ENCODE measurements at regions not wholly inside any gene's neighbourhood (a gene's known extent, or its start where the extent isn't known, plus 50 kb on each side); places are given as distances from the start of the nearest gene placed in this dataset.

DNA sequence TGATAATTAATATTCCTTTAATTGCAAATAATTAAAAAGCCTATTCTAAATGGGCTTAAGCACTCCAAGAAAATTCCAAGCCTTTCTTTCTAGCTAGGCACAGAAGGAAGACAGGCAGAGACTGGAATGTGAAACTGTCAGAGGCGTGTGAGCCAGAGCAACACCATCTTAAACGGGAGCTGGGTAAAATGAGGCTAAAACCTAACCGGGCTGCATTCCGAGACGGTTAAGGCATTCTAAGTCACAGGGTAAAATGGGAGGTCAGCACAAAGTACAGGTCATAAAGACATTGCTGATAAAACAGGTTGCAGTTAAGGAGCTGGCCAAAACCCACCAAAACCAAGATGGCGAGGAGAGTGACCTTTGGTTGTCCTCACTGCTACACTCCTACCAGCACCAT is 300.4 kb downstream of the SLITRK6 start:
- CTCF ChIA-PET = no interaction called here
- TF ChIP-seq, protein P1, sequence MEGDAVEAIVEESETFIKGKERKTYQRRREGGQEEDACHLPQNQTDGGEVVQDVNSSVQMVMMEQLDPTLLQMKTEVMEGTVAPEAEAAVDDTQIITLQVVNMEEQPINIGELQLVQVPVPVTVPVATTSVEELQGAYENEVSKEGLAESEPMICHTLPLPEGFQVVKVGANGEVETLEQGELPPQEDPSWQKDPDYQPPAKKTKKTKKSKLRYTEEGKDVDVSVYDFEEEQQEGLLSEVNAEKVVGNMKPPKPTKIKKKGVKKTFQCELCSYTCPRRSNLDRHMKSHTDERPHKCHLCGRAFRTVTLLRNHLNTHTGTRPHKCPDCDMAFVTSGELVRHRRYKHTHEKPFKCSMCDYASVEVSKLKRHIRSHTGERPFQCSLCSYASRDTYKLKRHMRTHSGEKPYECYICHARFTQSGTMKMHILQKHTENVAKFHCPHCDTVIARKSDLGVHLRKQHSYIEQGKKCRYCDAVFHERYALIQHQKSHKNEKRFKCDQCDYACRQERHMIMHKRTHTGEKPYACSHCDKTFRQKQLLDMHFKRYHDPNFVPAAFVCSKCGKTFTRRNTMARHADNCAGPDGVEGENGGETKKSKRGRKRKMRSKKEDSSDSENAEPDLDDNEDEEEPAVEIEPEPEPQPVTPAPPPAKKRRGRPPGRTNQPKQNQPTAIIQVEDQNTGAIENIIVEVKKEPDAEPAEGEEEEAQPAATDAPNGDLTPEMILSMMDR (IDR thresholded peaks at IDR 0.05; ENCODE audit: control extremely low read depth, extremely low read depth, low read depth, missing control alignments) = no peak
- POLR2A ChIA-PET = no interaction called here

DNA sequence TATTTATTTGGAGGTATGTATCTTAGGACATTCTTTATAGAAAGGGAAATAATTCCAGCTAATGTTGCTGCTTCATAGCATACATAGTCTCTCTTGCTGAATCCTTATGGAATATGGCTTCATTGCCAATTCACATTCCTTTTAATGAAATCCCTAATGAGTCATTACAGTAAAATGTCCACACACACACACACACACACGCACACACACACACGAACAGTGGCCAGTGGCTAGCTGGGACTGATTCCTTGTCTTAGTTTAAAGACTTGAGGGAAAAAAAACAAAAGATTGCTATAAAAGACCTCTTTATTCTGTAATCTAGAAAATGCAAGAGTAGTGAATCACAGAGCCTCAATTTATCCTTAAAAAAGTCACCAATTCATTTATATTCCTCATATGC is 301.6 kb downstream of the SLITRK6 start:
- TF ChIP-seq, protein P1 (IDR thresholded peaks at IDR 0.05; ENCODE audit: control extremely low read depth, extremely low read depth, low read depth, missing control alignments) = no peak
- POLR2A ChIA-PET = no interaction called here
- CTCF ChIA-PET = no interaction called here
- DNase-seq (ENCODE audit: extremely low spot score) = no peak

More for the DNA sequence above, 300.4 kb downstream of the SLITRK6 start:
- no peak for DNase-seq (ENCODE audit: extremely low spot score)

DNA sequence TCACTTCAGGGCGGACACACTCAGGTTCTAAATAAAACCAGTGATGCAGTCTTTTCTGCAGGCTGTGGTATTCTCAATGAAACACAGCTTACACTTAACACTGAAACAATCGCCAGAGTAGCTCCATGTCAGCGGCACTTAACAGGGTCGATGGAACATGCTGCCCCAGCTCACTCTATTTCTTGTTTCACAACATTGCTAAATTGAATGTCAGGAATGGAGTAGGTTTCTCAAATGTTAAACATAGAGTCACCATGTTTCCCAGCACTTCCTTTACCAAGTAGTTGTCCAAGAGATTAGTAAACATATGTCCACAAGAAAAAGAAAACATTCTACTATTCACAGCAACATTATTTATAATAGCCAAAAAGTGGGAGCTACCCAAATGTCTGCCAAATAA is 306.9 kb downstream of the SLITRK6 start:
- POLR2A ChIA-PET = no interaction called here
- CTCF ChIA-PET = no interaction called here
- TF ChIP-seq, protein P1 (IDR thresholded peaks at IDR 0.05; ENCODE audit: control extremely low read depth, extremely low read depth, low read depth, missing control alignments) = no peak
- no peak for DNase-seq (ENCODE audit: extremely low spot score)

DNA sequence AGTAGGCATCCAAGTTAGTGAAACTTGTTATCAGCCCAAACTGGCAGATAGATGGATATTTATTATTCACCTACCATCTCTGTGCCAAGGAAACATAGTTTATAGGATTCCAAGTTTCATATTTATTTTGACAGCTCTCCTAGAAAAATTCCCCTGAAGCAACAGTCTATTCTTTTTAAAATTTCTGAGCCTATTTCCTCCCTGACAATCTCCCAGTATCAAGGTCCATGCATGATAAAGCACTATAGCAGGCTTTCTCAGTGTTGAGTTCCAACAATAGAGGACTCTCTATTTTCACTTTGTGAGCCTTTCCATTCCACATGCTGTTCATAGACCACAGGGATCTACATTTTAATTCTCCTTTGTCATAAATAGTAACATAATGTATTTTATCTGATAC is 312.6 kb downstream of the SLITRK6 start:
- no peak for DNase-seq (ENCODE audit: extremely low spot score)
- ChIA-PET CTCF (no interaction called here), POLR2A (no interaction called here)
- TF ChIP-seq, protein P1 (IDR thresholded peaks at IDR 0.05; ENCODE audit: control extremely low read depth, extremely low read depth, low read depth, missing control alignments) = no peak

DNA sequence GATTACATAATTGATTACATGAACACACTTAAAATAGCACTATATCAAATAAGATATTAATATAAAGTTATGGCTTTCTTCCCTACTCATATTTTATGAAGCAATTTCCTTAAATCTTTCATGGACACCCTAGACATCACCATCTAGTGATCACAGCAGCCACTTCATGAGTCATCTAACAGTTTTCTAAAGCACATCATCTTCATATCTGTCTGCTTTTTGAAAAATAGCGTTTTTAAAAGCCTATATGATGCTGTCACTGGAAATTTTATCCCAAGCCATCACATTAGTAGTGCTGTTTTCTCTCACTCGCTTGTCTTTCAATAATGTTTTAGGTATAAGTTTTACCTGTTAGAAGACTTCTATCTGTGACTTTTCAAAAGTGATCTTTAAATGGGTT is 326.1 kb downstream of the SLITRK6 start:
- ChIA-PET CTCF (no interaction called here), POLR2A (no interaction called here)
- TF ChIP-seq, protein P1 (IDR thresholded peaks at IDR 0.05; ENCODE audit: control extremely low read depth, extremely low read depth, low read depth, missing control alignments) = no peak
- no peak for DNase-seq (ENCODE audit: extremely low spot score)

DNA sequence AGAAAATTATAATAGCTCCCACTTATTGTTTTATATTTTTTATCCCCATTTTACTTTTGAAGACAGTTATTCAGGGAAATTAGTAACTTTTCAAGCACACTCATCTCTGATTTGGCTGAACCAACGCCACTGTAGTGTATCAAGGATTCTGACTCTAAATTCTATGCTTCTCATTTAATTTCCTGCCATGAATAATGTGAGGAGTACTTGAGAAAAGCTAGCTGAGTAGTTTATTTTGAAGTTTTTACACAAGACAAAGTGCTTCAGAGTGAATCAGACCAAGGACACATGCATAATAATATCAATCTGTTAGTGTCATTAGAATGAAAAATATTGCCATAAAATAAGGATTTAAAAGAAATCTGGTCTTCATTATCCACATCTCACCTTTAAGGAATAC is 329.9 kb downstream of the SLITRK6 start:
- ChIA-PET POLR2A (no interaction called here), CTCF (no interaction called here)
- TF ChIP-seq, protein P1 (IDR thresholded peaks at IDR 0.05; ENCODE audit: control extremely low read depth, extremely low read depth, low read depth, missing control alignments) = no peak
- DNase-seq (ENCODE audit: extremely low spot score) = no peak

DNA sequence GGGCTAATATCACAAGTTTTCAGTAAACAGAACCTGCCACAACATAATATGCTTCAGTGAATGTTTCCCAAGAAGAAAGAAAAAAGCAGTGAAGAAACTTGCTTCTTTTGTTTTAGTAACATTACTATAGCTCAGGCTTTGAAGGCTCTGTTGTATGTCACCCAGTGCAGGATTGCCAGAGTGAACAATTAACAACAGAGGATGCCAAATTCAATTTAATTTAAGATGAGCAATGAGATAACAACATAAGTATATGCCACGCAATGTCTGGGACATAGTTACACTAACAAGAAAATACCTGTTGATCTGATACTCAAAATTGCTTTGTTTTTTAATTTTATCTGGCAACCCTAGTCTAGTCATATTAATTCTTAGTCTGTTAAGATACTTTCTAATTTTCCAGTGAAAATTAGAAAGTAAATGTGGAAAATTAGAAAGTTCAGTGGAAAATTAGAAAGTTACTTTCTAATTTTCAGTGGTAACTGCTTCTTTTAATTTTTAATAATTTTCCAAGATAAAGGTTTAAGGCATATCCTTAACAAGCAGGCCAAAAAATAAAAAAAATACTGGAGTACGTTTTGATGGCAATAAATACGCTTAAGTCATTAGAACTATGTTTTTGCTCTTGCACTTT is 336.3 kb downstream of the SLITRK6 start:
- POLR2A ChIA-PET = no interaction called here
- DNase-seq (ENCODE audit: extremely low spot score) = no peak
- TF ChIP-seq, protein P1 (IDR thresholded peaks at IDR 0.05; ENCODE audit: control extremely low read depth, extremely low read depth, low read depth, missing control alignments) = no peak
- CTCF ChIA-PET = no interaction called here

Data from GM10248 (cell line).